Urothelium cell line (cell line): ENCODE measurements at regions not wholly inside any gene's neighbourhood (a gene's known extent, or its start where the extent isn't known, plus 50 kb on each side); places are given as distances from the start of the nearest gene placed in this dataset.

Source experiments
- DNase-seq: peaks from one replicate; pipeline ENCODE4 v3.0.0; 2011; ENCODE audit warnings: low spot score, mixed read lengths
- FAIRE-seq: peaks from 2 replicates; lab custom pipeline; 2011; peaks lifted over from hg19 to GRCh38; lab: Jason Lieb, UNC

- DNase-seq (no peak), FAIRE-seq (no peak)
Measured at GRCh38 chr3:107428051-107428858, 51.0 kb downstream of the CCDC54 start.

DNA sequence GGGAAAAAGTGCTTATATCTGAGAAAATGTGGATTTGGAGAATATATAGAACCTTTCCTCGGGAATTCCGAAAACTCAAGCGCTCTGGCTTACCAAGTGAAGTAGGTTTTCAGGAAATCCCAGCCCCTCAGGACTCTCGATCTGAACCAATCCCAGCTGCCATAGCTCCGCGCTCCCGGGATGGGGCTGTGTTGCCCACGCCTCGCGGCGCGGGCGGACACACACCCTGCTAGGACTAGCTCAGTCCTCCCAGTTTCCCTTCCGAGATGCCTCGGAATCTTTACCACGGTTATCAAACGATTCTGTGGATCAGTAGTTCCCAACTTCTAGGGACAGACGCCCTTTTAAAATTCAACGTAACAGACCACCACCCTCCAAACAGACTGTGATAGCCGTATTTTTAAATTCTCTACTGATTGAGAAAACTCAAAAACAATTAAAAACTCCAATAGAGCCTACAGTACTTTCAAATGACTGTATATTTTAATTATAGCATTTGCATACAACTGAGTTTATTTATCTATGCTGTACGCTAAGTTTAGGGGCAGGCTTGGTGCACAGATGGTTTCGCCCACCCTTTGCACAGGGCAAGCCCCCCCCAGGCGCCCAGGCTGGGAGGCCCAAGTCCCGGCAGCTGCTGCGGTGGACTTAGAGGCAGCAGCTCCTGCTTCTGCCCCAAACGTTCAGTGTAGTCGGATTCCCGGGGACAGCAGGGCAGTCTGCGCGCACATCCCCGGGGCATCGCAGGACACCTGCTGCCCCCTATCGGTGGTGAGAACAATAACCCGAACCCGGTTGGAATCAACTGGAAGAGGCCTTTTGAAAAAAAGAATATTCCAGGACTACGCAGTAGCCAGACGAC is 52.3 kb downstream of the CCDC54 start:
- DNase-seq (peak; percentile 92), FAIRE-seq (peak; percentile 62)

GRCh38 chr3:107430214-107430995 is 53.2 kb downstream of the CCDC54 start:
- DNase-seq (no peak), FAIRE-seq (peak; percentile 32)

DNA sequence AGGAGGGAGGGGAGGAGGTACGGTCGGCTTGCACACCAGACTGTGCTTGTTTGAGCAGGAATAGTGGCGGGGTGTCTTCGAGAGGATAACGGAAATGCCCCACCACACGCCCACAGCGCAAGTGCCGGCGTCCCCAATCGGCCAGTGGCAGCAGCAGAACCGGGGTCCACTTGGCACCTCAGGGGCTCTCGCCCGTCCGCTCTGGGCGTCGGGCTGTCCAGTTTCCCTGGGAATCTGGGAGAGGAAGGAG is 53.7 kb downstream of the CCDC54 start:
- no peak for DNase-seq
- FAIRE-seq = peak; percentile 76

DNA sequence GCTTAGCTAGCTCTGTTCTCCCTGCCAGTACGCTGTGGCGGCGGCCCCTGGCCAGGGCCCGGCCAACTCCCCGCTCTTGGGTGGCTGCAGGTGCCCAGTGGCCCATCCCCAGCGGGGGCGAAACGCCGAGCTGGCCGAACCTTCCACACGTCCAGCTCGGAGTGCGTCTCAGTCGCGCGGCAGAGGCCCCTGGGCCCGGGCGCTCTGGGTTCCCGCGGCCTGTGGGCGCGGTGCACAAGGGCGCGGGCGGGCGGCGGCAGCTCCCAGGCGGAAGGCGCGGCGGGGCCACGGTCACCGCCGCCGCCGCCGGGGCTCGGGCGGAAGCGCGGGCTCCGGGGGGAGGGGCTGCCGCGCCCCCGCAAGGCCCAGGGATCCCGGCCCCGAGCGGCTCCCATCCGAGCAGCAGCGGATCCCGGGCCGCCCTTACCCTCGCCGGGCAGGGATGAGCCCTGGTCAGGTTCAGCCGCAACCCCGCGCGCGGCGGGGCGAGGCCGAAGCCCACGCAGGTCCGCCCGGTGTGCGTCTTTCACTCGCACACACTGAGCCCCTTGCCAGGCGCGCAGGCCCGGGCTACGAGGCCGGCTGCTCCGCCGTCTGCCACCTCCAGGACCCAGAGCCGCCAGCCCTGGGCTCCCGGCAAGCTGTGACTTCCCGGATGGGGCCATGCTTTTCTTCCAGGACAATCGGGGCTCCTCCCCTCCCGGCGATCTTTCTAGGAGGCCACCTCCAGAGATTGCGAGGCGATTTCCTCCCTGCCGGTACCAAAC is 54.2 kb downstream of the CCDC54 start:
- FAIRE-seq (no peak), DNase-seq (peak; percentile 83)

DNA sequence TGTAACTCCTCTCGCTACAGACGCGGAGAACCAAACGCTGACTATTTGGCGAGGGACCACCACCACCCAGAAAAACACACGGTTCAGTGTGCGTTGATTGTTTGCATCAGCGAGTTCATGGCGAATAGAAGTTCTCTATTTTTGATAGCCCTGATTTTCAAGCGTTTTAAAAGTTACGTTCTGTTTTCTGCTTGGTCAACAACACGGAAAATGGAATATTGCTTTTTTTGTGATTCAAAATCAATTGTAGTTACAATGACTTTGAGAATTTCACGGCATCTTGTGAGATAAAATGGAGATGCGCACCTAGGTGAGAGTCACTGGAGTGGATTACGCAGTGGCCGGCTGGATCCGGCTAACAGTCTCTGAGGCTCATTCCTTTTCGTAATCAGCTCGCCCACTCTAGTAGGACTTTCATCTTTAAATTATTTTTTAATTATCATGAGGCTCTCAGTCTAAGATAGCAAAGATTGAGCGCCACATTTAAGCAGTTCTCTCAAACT is 54.8 kb downstream of the CCDC54 start:
- peak; percentile 50 for DNase-seq
- peak; percentile 91 for FAIRE-seq

DNA sequence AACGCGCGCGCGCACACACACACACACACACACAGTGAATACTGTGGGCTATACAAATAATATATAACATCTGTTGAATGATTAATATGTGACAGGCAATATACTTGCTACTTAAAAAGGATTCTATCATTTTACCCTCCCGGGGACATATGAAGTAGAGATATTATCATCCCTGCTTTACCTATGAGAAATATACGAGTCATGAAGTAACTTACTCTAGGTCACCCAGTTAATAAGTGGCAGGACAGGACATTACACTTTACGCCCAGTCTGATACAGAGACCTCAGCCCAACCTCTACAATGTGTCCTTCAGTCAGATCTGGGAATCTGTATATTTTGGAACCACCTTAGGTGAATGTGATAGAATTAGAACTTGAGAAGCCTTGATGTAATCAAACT is 55.4 kb downstream of the CCDC54 start:
- FAIRE-seq = no peak
- no peak for DNase-seq

GRCh38 chr3:107436029-107436428 is 58.8 kb downstream of the CCDC54 start:
- DNase-seq (no peak), FAIRE-seq (no peak)

DNA sequence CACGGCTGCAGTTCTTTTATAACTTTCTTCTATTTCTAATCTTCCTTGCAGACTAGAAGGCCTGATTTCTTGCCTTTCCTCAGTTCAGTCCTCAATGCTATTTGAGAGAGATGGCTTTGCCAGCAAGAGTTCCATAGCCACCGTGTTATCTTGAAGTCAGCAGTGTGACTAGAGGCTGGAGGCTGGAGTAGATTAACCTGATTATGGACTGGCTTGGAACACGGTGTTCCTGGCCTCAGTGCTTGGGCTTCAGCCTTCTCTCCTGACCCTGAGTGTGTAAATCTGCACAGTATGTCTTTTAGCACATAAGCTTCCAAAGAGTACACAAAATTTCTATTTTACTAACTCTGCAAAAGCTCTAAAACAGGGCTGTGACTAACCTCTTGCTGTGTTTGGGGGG is 61.4 kb downstream of the CCDC54 start:
- DNase-seq = no peak
- no peak for FAIRE-seq

GRCh38 chr3:107441617-107442016 is 64.4 kb downstream of the CCDC54 start:
- DNase-seq = no peak
- no peak for FAIRE-seq

DNA sequence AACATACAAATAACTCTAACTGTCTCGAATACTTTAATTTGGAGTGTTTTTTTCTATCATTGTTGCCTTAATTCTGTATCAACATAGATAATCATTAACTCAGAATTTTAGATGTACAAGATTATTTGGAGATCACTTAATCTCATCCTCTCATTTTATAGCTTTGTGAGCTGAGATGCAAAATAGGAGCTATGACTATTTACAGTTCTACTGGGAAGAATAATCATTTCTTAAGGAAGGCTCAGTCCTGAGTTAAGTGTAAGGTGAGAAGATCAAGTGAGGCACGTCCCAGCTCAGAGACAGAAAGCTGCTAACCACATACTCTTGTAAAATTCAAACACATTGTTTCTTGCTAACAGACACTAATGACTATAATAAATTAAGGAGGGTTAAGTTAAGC is 66.2 kb downstream of the CCDC54 start:
- no peak for FAIRE-seq
- no peak for DNase-seq

DNA sequence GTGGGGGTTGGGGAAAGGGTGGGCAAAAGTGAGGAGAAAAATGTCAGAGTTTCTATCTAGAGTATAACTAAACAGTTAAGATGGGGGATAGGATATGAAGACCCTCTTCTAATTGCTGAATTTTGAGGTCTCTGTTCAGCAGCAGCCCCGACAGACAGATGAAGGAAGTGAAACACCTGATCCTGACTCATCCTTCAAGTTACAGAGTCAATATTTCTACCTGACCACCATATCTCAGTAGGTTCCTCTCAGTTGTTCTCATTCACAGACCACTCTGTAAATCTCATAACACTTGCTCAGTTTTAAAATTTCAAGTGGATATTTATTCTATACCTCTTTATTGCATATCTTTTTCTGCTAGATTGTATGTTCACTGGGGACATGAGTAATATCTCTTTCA is 69.5 kb downstream of the CCDC54 start:
- FAIRE-seq = no peak

DNA sequence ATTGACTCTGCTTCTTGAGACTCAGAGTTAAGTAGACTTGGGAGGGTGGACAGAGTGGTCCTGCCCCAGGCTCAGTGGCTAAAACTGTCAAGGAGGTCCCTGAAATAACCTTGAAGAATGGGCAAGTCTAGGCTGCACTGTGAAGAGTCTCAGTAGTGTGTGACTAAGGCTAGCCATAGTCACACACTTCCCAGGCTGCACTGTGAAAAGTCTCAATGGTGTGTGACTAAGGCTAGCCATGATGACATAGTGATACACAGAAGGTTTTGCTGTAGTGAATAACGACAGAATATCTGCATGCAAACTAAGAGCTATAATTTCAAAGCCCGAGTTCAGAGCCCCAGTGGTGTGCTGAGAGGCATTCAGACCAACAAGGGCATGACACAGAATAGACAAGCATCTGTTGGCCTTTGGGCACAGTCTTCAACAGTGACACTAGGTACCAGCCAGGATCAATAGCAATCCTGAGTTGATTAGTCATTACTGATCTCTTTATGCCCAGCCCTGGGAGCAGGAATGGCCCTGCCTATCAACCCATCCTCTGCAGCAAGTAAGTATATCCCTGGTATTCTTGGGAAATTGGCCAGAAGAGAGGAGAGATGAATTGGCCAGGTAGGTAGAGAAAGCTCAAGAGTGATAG is 72.4 kb upstream of the BBX start:
- FAIRE-seq (peak; percentile 40), DNase-seq (no peak)

More for the DNA sequence above, 69.5 kb downstream of the CCDC54 start:
- DNase-seq = no peak

DNA sequence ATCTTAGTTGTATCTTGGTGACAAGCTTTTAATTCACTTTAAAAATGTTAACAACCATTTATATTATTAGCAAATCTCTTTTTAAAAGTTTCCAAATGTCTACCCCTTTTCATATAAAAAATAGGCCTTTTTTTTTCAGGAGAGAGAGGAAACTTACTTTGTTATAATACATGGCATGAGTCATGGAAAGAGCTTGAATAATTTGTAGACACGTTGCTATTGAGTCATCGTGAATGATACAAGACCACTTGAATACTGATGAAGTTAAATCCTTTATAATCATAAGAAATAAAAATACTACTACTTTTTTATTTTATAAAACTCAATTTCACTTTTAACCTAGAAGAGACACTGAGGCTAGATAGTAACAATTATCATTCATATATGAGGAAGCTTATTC is 70.3 kb upstream of the BBX start:
- FAIRE-seq (no peak), DNase-seq (peak; percentile 23)

DNA sequence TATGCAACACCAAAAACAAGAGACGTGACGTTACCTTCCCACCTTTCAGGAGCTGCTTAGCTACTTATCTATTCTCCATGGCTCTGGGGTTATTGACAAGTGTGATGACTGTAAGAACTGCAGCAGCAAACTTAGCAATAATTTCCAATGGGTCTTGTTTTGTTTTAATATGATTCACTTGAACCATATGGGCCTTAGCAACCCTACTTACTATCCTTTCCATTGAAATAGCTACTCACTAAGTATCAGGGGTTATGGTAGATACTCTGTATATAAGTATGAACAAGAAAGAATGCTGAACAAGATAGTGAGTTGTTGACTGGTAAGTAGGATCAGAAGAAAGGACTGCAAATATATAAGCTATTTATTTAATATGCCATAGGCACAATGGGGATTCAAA is 69.3 kb upstream of the BBX start:
- no peak for DNase-seq
- FAIRE-seq = no peak

DNA sequence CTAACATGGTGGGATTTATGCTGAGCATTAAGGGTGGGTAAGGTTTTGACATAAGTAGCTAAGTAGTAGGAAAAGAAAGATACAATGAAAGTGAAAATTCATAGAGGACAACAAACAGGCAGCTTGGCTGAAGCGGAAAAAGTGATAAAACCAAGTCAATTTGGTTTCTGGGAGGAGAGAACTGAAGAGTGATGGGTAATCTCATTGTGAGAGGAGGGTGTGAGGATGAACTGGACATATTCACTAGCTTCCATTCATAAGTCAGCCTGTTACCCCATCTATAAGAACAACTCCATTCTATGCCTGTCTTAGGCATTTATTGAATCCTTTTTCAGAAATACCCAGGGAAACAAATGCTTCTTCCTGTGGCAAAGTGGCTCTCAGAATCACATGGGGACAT is 67.1 kb upstream of the BBX start:
- DNase-seq = no peak
- no peak for FAIRE-seq

GRCh38 chr3:107456501-107456900 is 66.3 kb upstream of the BBX start:
- FAIRE-seq = no peak

DNA sequence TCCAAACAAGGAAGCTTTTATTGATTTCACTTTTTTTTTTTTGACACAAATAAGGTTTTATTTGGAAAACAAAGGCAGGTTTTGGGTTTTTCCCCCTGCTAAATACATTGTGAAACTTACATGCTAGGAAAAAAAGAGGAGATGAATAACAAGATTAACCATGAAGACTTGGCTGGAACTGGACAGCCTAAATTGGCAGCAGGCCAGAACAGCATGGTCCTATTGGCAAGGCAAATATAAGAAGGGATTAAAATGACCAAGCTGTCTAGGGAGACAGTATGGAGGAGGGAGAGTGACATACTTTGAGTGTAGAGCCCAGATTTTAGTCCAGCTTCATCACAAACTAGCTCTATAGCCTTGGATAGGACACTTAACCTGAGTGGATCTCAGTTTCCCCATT is 63.9 kb upstream of the BBX start:
- DNase-seq (no peak), FAIRE-seq (no peak)

More at GRCh38 chr3:107456501-107456900, 66.3 kb upstream of the BBX start:
- DNase-seq = no peak

DNA sequence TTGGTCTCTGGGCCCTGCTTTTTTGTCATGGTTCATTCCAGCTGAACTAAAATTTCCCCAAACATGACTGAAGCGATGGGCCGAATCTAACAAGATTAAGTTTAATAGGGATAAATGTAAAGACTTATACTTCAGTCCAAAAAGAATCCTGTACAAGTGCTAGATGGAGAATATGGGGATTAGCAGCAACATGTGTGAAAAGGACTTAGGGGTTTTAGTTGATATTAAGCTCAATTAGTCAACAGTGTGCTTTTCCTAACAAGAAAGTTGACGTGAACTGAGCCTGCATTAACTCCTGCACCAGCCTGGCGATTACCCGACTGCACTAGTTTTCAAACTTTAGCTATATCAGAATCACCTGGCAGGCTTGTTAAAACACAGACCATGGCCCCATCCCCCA is 61.0 kb upstream of the BBX start:
- DNase-seq (no peak), FAIRE-seq (no peak)

GRCh38 chr3:107464037-107464436 is 58.7 kb upstream of the BBX start:
- FAIRE-seq = no peak

More at GRCh38 chr3:107464037-107464436, 58.7 kb upstream of the BBX start:
- DNase-seq = no peak
